NCI-H2029 treated with DMSO at 0.1 percent for 48 hours (cell line): ENCODE measurements at regions not wholly inside any gene's neighbourhood (a gene's known extent, or its start where the extent isn't known, plus 50 kb on each side); places are given as distances from the start of the nearest gene placed in this dataset.

Experiments used
- DNase-seq: peaks from one replicate; lab custom pipeline; 2025; lab: John Stamatoyannopoulos, UW

DNA sequence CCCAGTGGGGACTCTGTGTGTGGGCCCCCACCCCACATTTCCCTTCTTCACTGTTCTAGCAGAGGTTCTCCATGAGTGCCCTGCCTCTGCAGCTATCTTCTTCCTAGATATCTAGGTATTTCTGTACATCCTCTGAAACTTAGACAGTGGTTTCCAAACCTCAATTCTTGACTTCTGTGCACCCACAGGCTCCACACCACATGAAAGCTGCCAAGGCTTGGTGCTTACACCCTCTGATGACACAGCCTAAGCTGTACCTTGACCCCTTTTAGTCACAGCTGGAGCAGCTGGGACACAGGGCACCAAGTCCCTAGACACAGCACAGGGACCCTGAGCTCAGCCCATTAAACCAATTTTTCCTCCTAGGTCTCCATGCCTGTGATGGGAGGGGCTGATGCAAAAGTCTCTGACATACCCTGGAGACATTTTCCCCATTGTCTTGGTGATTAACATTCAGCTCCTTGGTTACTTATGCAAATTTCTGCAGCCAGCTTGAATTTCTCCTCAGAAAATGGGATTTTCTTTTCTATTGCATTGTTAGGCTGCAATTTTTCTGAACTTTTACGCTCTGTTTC is 304.5 kb downstream of the OTOL1 start:
- DNase-seq, result no peak

DNA sequence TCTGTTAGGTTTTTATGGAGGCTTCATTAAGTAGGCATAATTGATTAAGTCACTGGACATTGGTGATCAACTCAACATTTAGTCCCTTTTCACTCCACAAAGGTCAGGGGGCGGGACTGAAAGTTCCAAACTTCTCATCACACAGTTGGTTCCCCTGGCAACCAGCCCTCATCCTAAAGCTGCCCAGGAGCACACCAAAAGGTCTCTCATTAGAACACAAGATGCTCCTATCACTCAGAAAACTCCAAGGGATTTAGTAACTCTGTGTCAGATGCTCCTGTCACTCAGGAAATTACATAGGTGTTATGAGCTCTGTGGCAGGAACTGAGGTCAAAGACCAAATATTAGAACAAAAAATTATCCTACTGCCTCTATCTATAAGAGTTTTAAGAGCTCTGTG is 321.5 kb downstream of the OTOL1 start:
- no peak for DNase-seq

DNA sequence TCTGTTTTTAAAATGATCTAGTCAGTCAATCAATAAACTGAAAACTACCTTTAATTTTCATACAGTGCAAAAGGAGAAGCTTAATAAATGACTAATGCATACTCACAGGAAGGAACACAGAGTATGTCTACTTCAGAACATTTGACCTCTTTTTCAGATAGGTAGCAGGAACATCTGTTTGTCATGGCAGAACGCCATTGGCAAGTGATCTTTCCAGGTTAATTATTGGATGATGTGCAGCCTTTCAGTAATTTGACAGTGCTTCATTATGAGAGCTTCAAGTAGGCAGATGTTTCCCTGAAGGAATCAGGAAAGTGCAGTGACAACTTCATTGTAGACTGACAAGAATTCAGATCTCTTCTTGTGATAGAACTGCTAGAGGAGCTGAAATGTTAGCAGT is 325.0 kb downstream of the OTOL1 start:
- DNase-seq, result no peak

DNA sequence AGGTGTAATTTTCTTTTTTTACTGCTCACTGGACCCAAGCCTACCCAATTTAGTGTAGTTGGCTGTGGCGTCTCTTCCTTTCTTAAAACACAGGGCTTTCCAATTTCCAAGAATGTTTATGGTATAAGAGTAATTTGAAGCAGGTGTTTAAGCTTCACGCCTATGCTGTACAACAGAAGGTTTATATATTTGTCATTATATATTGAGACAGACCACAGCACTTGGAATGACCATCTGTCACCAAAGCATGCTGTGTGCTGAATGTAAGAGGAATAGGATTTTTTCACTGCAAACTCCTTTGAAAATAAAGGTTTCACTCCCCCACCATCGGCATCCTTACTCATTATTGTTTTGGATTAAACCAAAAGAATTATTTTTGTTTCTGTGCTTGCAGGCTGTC is 325.7 kb downstream of the OTOL1 start:
- DNase-seq, result no peak

DNA sequence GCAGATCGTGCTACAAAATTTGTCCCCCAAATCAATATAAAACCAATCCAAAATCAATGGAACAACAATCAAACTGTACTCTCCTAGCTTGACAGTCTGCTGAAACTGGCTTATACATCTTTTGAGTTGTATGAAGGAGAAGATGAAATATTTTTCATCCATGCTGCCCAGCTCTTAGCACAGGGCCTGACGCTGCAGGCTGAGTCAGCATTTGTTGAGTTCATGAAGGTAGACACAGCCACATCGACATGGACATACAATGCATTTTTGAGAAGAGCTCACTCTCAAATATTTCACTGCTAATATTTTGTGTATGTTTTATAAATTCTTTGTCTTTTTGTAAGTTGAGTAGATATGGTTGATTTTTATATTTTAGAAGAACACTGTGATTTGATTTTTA is 327.3 kb downstream of the OTOL1 start:
- DNase-seq, result no peak

DNA sequence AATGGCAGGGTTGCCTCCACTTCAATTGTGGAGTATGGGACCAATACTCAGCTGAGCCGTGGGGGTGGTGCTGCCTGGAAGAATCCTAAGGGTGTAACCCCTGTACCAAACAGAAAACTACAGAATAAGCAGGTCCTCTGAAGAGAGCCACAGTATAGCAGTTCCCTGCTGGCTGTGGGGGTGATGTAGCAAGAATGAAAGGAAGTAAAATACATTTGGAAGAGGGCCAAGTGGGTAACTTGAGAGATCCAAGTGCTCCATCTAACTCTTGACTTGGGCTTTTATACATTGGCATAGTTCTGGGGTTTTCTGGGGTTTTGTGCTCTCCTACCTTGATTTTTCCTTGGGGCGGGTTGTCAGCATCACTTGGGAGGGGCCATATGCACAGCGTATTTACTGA is 341.4 kb downstream of the OTOL1 start:
- DNase-seq, result no peak

DNA sequence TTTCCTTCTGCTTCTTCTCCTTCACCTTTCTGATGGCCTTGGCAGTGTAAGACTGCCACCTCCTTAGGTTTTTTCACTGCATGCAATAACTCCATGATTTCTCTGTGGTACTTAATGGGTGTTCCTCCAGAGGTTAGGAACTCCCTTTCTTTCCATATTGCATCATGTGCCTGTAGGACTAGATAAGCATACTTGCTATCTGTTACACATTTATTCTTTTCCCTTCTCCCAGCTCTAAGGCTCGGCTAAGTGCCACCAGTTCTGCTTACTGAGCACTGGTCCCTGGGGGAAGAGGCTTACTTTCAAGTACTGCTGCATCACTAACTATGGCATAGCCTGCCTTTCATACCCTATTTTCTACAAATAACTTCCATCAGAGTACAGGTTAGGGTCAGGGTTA is 351.8 kb downstream of the OTOL1 start:
- DNase-seq, result no peak

DNA sequence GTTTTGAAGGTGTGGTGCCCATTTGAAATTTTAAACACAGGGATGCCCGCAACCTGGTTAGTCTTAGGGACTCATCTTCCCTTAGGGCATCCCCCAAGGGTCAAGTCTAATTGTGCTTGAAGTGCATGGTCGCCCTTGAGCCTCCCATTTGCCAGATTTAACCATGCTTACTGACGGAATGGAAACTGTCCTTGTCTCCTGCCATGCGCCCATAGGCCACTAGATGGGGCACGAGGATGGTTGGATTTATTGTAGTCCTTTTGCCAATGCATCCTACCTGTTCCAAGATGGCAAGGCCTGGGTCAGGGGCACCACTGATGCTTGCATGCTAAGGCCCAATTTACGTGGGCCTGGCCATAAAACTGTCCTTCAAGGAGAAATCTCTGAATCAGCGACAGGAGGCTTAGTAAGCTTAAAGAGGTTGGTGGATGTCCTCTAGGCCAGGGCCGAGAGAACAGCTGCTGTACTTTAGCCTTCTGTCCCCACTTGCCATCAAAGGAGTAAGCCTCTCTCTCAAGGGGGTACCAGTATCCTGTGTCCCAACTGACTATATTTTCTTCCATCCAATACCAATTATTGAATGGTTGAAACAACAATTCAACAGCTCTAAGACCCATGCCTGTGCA is 355.4 kb downstream of the OTOL1 start:
- no peak for DNase-seq

DNA sequence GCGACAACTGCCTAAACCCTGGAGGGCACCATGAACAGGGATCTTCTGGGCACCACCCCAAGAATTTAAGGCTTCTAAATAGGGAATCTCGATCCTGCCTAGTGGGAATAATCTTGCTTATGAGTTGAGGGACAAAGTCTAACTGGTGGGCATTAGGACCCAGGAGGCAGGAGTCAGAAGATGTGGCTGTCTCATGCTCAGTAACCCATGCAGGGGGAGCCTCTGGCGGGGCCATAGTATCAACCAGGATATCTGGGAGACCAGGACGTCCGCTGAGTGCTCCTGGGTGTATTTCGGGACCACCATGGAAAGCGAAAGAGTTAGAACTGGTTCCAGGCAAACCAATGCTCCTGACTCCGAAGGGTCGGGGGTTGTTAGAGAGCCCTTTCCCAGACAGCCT is 356.1 kb downstream of the OTOL1 start:
- DNase-seq, result no peak

DNA sequence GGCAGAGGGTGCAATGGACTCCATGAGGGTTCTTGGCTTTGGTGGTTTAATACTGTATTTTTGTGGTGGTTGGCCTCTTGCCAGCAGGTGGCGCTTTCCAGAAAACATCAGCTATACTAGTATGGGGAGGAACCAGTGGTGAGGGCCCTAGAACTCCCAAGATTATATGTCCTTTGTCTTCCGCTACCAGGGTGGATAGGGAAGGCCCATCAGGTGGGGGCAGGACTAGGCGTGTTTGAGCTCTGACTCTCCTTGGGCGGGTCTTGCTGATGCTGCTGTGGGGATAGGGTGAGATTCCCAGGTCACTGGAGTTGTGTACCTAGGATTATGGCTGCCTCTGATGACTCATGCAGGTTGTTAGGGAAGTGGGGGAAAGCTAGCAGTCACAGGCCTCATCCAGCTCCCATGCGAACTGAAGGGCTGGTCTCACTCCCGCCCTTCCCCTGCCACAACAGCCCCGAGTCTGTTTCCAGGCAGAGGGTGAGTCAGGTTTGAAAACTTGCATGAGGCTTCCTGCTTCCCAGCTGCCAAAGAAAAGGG is 357.7 kb downstream of the OTOL1 start:
- no peak for DNase-seq

DNA sequence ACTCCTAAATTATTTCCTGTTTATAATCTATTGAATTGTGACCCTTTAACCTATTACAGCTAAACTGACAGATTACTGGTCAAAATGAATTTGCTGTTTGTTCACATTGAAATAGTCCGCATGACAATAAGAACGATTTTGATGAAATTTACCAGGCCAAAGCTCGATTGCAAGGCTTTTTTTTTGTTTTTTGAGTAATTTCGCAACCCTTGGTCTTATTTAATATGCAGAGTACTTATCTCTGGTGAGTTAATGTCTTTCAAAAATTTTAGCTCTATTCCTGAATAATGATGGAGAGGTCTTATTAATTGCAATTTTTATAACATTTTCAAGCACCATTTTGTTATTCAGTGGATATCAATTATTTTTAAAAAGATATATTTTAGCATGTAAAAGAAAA is 362.4 kb downstream of the OTOL1 start:
- DNase-seq, result no peak

DNA sequence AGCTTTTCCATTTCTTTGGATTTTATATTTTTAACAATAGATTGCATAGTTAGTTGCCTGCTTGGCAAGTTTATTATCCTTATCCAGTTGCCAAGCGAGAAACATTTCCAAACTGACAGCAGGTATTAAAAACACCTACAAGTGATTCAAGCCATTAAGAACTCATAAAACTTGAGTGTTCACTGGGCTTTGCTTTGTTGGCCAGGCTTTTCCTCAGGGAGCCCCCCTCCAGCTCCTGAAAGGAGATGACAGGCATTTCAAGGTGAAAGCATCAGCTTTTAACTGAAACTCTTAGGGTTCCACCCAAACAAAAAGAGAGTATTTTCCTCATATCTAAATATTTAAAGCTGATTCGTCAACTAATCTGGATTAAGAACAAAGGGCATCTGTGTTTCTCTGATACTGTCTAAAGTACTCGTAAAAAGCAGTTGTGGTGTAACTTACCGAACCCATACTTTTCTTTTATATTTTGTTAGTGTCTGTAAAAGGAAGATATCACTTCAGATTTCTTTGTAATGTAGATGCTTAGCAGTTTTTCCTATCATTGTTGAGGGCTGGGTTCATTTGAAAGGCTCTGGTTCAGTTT is 363.4 kb downstream of the OTOL1 start:
- no peak for DNase-seq

DNA sequence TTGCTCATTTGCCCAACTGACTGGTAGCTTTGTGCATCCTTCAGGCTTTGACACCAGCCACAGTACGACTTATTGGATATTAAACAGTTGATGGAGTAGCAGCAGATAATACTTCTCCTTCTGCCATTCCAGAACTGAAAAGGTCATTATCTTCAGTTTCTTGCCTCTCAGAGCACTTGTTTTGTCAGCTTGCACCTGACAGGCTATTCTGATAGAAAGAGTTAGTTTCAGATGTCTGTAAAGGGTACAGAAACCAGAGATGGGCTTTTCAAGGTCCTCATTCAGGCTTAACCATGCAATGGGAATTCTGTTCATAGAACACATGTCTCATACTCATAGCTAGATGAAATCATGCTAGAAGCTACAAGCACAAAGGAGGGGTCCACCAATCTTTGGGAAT is 367.2 kb downstream of the OTOL1 start:
- DNase-seq, result no peak

DNA sequence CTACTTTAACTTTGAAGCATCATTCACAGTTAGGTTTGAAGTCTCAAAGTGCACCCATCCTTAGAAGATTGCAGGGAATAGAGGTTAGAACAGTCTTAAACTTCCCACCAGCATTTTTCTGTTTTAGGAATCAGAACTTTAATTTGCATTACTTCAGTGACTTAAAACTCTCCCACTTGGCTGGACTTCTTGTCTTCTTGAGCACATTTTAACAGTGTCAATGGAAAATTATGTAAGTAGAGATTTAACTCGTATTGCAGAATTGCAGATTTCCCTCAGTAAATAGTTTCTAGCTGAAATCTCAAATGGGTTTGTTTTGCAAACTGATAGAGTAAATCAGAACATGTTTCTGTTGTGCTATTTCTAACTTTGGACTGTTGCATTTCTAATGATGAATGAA is 369.6 kb downstream of the OTOL1 start:
- DNase-seq, result no peak

DNA sequence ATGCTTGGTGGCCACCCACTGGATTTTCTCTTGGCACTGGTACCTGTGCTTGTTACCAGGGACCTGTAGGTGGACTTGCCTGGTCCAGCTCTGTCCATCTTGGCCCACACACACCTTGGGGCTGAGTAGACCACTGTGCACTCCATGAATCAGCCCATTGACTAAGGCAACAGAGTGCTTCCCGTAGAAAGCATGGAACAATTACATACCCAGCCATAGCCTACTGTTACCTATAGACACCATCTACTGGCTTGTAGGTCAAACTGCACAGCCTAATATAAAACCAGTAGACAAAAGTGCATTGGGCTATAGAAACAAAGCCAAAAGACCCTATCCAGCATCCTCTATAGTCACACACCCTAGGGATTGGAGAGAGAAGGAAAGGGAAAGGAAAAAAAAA is 378.9 kb downstream of the OTOL1 start:
- no peak for DNase-seq

DNA sequence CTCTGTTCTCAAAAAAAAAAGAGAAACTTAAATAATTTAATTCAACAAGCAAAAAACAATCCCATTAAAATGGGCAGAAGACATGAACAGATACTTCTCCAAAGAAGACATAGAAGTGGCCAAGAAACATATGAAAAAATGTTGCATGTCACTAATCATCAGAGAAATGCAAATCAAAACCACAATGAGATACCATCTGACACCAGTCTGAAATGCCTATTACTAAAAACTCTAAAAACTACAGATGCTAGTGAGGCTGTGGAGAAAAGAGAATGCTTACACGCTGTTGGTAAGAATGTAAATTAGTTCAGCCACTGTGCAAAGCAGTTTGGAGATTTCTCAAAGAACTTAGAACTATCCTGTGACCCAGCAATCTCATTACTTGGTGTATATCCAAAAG is 382.9 kb downstream of the OTOL1 start:
- no peak for DNase-seq

DNA sequence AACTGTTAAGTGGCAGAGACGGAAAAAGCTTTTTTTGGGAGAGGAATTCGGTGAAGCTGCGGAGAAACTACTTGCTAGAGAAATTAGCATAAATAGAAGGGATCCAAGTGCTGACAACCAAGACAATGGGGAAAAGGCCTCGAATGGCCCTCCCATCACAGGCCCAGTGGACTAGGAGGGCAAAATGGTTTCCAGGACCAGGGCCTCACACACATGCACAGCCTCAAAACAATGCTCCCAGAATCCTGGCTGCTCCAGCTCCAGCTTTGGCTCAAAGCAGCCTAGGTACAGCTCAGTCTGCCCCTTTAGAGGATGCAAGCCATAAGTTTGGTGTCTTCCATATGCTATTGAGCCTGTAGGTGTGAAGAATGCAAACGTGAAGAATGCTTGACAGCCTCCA is 388.2 kb downstream of the OTOL1 start:
- no peak for DNase-seq

DNA sequence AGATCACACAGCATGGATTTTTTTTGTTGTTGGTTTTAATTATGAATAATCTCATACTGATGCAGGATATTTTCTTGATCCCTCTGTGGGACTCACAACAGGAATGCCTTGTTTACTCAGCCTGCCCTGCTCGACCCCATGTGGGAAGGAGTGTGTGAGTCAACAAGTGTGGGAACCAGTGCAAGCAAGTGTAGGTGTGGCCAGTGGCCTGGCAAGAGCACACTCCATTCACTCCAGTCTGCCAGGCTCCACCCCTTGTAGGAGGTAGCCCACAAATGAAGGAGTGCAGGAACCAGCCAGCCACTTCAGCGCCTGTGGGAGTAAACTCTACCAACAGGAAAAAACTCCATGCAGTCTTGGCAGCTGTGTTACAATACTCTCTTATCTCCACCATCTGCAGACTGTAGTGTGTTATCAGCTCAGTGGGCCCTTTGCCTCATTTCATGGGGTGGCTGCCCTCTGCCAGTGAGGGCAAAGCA is 393.6 kb downstream of the OTOL1 start:
- no peak for DNase-seq

DNA sequence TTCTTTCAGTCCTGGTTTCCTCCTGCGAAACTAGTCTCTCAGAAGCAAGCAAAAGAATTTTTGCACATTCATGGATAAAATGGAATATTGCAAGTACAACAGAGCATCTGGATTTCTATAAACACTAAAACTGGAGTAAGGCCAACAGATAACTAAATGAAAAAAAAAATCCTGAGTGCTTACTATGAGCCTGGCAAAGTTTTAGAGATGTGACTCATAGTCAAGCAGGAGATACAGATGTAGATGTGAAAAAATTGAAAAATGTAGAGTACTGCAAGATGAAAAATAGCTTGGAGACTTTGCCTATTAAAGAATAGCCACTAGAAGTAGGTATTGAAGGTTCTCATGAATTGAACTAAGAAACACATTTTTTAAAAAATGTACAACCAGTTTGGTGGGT is 397.4 kb downstream of the OTOL1 start:
- DNase-seq, result no peak

DNA sequence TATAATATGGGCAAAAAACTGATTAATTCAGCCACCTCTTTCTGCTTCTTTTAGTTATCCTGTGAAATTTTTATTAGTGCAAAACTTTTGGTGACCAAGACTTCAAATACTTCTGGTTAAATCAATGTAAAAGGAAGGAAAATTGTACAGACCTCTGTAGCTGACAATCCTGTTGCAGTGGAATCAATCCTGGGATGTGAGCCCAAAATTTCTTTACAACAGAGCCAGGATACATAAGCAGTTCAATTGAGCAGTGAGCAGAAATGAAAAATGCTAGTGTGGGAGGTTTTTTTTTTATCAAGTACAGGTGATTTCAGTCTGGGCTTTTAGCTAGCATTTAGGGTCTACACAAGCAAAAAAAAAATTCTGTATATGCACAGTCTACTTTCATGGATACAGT is 398.0 kb downstream of the OTOL1 start:
- DNase-seq, result no peak

DNA sequence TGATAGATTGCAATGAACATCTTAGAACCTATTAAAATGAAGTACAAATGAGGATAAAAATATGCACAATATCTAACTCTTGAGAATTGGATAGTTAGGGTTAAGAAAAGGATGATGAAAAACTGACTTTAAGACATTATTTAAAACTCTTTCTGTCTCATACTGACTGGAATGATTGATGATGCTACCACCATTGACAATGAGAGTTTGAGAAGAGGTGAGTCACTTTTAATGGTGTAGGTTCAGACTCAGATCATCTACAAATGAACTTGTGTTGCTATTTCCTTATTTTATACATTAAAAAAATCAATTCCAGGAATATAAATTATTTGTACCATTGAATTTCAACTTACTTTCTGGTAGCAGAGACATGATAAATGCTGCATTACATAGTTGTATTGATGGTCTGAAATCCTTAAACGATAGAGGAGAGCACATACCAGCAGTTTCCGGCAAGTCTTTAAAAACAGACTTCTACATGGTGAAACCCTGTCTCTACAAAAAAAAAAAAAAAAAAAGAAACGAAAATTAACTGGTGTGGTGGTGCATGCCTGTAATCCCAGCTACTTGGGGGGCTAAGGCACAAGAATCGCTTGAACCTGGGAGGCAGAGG is 409.0 kb downstream of the OTOL1 start:
- DNase-seq, result no peak

DNA sequence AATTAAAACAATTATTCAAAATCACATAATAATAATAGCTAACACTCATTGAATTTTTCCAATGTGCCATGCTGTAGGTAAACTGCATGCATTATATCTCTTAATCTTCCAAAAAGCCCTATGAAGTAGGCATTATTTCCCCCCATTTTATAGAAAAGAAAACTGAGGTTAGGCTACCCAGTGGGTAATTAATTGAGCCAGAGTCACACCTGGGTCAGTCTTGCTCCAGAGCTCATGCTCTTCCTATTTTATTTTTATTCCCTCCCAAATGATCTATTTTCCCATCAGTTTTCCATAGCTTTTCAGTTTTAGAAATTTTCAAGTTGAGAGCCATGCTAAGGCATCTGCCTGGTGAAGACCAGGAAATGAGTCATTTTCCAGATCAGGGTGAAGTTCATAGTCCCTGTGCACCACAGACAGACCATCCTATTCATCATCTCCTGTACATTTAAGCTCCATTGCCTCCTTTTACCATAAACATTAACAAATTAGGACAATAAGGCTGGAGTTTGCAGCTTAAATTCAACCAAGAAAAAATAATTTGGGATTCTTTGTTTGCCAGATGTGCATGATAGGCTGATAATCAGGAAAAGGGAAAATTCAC is 417.3 kb downstream of the OTOL1 start:
- no peak for DNase-seq
